SH-SY5Y (cell line): ENCODE measurements at regions not wholly inside any gene's neighbourhood (a gene's known extent, or its start where the extent isn't known, plus 50 kb on each side); places are given as distances from the start of the nearest gene placed in this dataset.

Experiments used
- GATA2 ChIP-seq: IDR thresholded peaks from 2 replicates; pipeline ENCODE4 v1.6.1; 2011; ENCODE audit warnings: mild to moderate bottlenecking, low read depth, low read length
- GATA3 ChIP-seq: IDR thresholded peaks from 2 replicates; pipeline ENCODE4 v1.6.1; 2011; ENCODE audit warnings: low read depth, mild to moderate bottlenecking, low read length, moderate library complexity

GRCh38 chr3:64342940-64343688, 117.8 kb upstream of the PRICKLE2 start:
- TF ChIP-seq GATA3 (no peak), GATA2 (no peak)

DNA sequence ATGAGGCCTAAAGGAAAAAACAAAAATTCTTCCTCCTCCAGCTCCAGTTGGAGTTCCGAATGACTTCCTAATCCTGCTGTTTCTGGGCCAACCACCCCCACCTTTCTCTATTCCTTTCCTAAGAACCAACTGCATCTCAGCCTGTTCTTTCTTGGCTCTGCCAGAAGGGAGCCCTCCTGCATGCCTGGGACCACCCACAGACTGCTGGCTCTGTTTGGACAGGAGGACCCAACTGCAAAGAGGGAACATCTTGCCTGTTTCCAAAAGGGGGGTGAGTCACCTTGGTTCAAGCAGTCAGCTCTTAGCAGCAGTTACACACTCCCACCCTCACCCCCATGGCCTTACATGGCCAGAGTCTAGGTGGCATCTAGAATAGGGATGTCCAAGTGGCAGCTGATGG, 116.0 kb upstream of the PRICKLE2 start:
- TF ChIP-seq GATA3, result no peak
- no peak for TF ChIP-seq GATA2

GRCh38 chr3:64340641-64341101, 115.4 kb upstream of the PRICKLE2 start:
- TF ChIP-seq GATA2 (no peak), GATA3 (no peak)

DNA sequence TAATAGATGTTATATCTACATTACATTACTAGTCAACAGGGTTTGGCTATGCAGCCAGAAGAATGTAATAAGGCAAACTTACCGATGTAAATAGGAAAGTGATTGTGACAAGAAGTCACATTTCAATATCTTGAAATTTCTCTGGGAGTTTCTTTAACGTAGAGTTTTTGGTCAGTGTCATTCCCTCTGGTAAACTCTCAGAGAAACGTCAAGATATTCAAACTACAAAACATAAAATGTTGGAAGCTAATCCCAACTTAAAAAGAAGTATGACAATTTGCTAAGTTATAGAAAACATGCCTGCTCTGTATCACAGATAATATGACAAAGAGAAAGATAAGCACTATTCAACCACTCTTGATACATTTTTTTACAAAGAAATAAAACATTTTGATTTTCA, 111.2 kb upstream of the PRICKLE2 start:
- no peak for TF ChIP-seq GATA3
- no peak for TF ChIP-seq GATA2

DNA sequence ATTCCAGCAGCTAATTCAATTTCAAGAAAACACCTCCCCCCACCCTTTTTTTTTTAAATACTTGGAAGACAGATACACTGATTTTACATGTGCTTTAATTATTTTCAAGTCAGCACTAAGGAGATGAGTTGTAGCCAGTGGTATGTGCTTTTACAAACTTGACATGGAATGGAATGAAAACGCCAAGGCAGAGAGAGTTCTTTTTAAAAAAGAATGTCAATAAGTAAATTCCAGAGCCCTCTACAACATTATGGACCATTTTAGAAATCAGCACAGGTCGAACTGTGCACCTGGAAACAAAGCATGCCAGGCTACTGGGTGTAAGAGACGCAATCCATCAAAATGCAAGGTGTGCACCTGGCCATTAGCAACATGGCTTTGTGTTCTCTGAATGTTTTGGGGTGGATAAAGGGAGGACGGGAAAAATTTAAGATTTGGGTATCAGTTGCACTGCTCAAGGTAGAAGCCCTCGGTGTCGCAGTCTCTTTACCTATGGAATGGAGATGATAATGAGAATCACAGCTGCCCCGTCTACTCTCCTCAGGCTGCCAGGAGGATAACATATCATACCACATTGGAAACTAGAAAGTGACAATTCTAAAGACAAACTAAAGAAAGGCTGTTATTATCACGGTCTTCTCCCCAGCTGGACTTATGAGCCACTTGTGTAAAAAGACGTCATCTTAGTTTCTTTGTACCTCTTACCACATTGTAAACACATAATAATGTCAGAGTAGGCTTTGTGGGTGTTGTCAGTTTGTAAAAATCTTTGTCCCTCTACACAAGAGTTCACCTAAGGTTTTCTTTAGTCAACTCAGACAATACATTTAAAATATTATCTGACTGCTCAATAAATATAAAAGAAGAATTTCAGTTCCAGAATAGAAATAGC, 107.4 kb upstream of the PRICKLE2 start:
- TF ChIP-seq GATA3, result no peak
- no peak for TF ChIP-seq GATA2

- TF ChIP-seq GATA2, result no peak
- no peak for TF ChIP-seq GATA3
Observed at GRCh38 chr3:64331605-64332004, 106.3 kb upstream of the PRICKLE2 start.

GRCh38 chr3:64329037-64329436, 103.8 kb upstream of the PRICKLE2 start:
- TF ChIP-seq GATA2, result no peak
- TF ChIP-seq GATA3, result no peak

GRCh38 chr3:64327100-64327804, 102.0 kb upstream of the PRICKLE2 start:
- TF ChIP-seq GATA2 (no peak), GATA3 (no peak)

- TF ChIP-seq GATA2, result no peak
- TF ChIP-seq GATA3, result no peak
Observed at GRCh38 chr3:64321747-64322146, 96.5 kb upstream of the PRICKLE2 start.

DNA sequence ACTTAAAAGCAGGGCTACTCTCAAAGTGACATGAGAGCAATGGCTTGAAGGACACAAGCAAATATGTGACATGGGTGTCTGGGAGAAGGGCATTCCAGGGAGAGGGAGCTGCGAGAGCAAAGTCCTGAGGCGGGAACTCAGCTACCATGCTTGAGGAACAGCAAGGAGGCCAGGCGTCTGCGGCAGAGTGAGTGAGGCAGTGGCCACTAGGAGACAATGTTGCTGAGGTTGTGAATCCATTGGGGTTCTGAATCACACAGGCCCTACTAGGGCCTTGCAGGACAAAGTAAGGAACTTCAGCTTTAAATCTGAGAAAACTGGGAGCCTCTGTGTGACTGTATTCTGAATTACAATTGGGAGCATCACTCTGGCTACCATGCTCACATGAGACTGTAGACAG, 94.1 kb upstream of the PRICKLE2 start:
- TF ChIP-seq GATA3, result no peak
- no peak for TF ChIP-seq GATA2

DNA sequence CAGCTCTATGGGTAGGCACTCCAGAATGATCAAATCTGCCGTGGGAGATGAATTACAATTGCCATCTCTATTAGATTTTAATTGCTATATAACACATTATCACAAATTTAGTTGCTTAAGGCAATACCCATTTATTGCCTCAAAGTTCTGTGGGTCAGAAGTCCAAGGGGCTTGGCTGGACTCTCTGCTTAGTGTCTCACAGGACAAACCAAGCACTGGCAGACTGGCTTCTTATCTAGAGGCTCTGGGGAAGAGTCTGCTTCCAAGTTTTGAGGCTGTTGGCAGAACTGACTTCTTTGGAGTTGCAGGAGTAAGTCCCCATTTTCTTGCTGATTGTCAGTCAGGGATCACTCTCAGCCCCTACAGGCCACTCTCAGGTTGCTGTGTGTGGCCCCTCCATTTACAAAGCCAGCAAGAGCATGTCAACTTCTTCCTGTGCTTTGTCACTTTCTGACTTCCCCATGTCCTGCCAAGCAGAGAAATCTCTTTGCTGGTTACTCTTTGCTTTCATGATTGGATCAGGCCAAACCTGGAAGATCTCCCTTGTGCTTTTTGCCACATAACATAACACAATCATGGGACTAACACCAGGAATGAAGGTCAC, 93.5 kb upstream of the PRICKLE2 start:
- TF ChIP-seq GATA3, result no peak
- no peak for TF ChIP-seq GATA2

DNA sequence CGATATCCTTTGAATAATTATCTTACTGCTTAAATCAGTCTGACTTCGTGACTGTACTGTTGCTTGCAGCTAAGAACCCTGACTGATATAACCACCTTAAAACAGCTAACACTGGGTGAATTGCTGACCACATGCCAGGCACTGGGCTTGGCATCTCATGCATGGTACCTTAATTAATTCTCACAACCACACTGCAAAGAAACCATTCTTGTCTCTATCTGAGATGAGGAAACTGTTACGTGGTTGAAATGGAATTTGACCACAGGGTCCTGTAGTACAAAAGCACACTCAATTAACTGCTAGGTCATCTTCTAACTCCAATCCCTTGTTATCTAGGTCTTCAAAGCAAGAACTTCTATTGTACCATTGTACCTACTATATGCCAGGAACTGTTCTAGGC, 92.7 kb upstream of the PRICKLE2 start:
- TF ChIP-seq GATA3, result no peak
- no peak for TF ChIP-seq GATA2

DNA sequence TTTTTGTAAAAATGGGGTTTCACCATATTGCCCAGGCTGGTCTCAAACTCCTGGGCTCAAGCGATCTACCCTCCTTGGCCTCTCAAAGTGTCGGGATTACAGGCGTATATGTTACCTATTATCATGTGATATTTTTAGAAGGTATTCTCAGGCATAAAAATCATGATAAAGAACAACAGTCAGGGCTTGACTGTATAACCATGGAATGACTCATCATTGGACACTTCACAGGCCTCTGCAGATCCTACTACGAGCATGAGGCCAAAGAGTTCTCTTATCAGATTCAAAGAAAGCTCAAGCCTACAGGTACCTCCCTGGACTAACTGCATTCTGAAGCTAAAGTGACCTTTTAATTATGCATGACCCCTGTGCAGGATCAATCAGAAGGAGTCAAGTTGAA, 91.7 kb upstream of the PRICKLE2 start:
- TF ChIP-seq GATA3 (no peak), GATA2 (no peak)

GRCh38 chr3:64311424-64312061, 86.3 kb upstream of the PRICKLE2 start:
- TF ChIP-seq GATA2, result no peak
- no peak for TF ChIP-seq GATA3

DNA sequence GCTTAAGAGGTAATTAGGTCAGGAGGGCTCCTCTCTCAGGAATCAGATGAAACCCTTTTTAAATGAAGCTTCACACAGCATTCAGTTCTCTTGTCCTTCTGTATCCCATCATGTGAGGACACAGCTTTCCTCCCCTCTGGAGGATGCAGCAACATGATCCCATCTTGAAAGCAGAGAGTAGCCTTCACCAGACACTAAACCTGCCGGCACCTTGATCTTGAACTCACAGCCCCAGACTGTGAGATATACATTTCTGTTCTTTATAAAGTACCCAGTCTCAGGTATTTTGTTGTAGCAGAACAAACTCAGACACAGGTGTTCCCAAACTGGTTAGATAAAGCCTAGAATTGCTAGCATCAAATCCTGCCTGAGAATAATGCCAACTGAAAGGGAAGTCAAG, 83.7 kb upstream of the PRICKLE2 start:
- TF ChIP-seq GATA3 (no peak), GATA2 (no peak)

- TF ChIP-seq GATA3 (no peak), GATA2 (no peak)
Observed at GRCh38 chr3:64306745-64307144, 81.5 kb upstream of the PRICKLE2 start.
